Hematopoietic multipotent progenitor cell treated with erythropoietin and hydrocortisone succinate and interleukin-3 and kit ligand, for 8 days (in vitro differentiated cells): ENCODE measurements at regions not wholly inside any gene's neighbourhood (a gene's known extent, or its start where the extent isn't known, plus 50 kb on each side); places are given as distances from the start of the nearest gene placed in this dataset.

Experiments
- DNase-seq: peaks from one replicate; pipeline ENCODE4 v3.0.0-alpha.2; 2015

- no peak for DNase-seq
These were observed 128.1 kb upstream of the JUN start for GRCh38 chr1:58911841-58912499.

- no peak for DNase-seq
These were observed 131.1 kb upstream of the JUN start for GRCh38 chr1:58914925-58915324.

- DNase-seq = no peak
These were observed 133.6 kb upstream of the JUN start for GRCh38 chr1:58917436-58917835.

GRCh38 chr1:58919226-58919958 lies 135.5 kb upstream of the JUN start:
- no peak for DNase-seq

GRCh38 chr1:58919959-58920321 lies 136.1 kb upstream of the JUN start:
- no peak for DNase-seq

GRCh38 chr1:58921342-58921741 lies 137.5 kb upstream of the JUN start:
- DNase-seq = no peak

GRCh38 chr1:58921751-58922150 lies 137.9 kb upstream of the JUN start:
- no peak for DNase-seq

GRCh38 chr1:58922302-58923089 lies 138.6 kb upstream of the JUN start:
- no peak for DNase-seq

GRCh38 chr1:58923090-58923470 lies 139.2 kb upstream of the JUN start:
- DNase-seq = no peak

GRCh38 chr1:58924016-58924565 lies 140.2 kb upstream of the JUN start:
- no peak for DNase-seq

- no peak for DNase-seq
These were observed 141.0 kb upstream of the JUN start for GRCh38 chr1:58924821-58925220.

GRCh38 chr1:58925247-58925646 lies 141.4 kb upstream of the JUN start:
- DNase-seq = no peak

- no peak for DNase-seq
These were observed 142.3 kb upstream of the JUN start for GRCh38 chr1:58926152-58926551.

- no peak for DNase-seq
These were observed 143.3 kb upstream of the JUN start for GRCh38 chr1:58927041-58927721.

- no peak for DNase-seq
These were observed 143.9 kb upstream of the JUN start for GRCh38 chr1:58927722-58928085.

GRCh38 chr1:58928514-58928913 lies 144.7 kb upstream of the JUN start:
- no peak for DNase-seq

- no peak for DNase-seq
These were observed 146.0 kb upstream of the JUN start for GRCh38 chr1:58929671-58930325.

GRCh38 chr1:58931024-58931423 lies 147.2 kb upstream of the JUN start:
- DNase-seq = no peak

- no peak for DNase-seq
These were observed 147.9 kb upstream of the JUN start for GRCh38 chr1:58931756-58932155.

GRCh38 chr1:58932859-58933598 lies 149.2 kb upstream of the JUN start:
- DNase-seq = peak; percentile 9

- DNase-seq = peak; percentile 46
These were observed 149.7 kb upstream of the JUN start for GRCh38 chr1:58933599-58933926.

GRCh38 chr1:58934706-58935105 lies 150.9 kb upstream of the JUN start:
- DNase-seq = no peak
